ENCODE measurements at regions not wholly inside any gene's neighbourhood (a gene's known extent, or its start where the extent isn't known, plus 50 kb on each side); places are given as distances from the start of the nearest gene placed in this dataset.

- TF ChIP-seq CTCF (IDR thresholded peaks at IDR 0.05) (no peak), POLR2A (IDR thresholded peaks at IDR 0.05) (no peak)
- intact Hi-C loops (cut with DNase I; ENCODE audit: low total_unique reads), result no loop called here
- no peak overlapping the region for H3K4me3 ChIP-seq (ENCODE audit: low read depth, poor library complexity, severe bottlenecking)
- 77 to 85% methylated on average over 23 of the region's 23 CpGs for WGBS, 2 donors
- DNase-seq (ENCODE audit: low spot score in 2 of 2), result no peak
Measured at GRCh38 chr1:5753549-5754421, 238.4 kb downstream of the NPHP4 start.

- intact Hi-C loops (cut with DNase I; ENCODE audit: low total_unique reads), result no loop called here
- DNase-seq (ENCODE audit: low spot score in 2 of 2), result no peak
- no peak overlapping the region for H3K4me3 ChIP-seq (ENCODE audit: low read depth, poor library complexity, severe bottlenecking)
- TF ChIP-seq POLR2A (IDR thresholded peaks at IDR 0.05) (no peak), CTCF (IDR thresholded peaks at IDR 0.05) (no peak)
- 72 to 81% methylated on average over 15 of the region's 15 CpGs for WGBS, 2 donors
Measured at GRCh38 chr1:5752746-5753548, 239.3 kb downstream of the NPHP4 start.

- H3K4me3 ChIP-seq (ENCODE audit: low read depth, poor library complexity, severe bottlenecking), result no peak overlapping the region
- no peak for TF ChIP-seq POLR2A (IDR thresholded peaks at IDR 0.05)
- TF ChIP-seq CTCF (IDR thresholded peaks at IDR 0.05), result no peak
- DNase-seq (ENCODE audit: low spot score in 2 of 2), result no peak
- 73 to 76% methylated on average over 14 of the region's 14 CpGs for WGBS, 2 donors
- intact Hi-C loops (cut with DNase I; ENCODE audit: low total_unique reads), result no loop called here
Measured at GRCh38 chr1:5751833-5752745, 240.1 kb downstream of the NPHP4 start.

GRCh38 chr1:5751163-5751540 lies 241.1 kb downstream of the NPHP4 start:
- no peak overlapping the region for H3K4me3 ChIP-seq (ENCODE audit: low read depth, poor library complexity, severe bottlenecking)
- intact Hi-C loops (cut with DNase I; ENCODE audit: low total_unique reads), result no loop called here
- no peak for DNase-seq (ENCODE audit: low spot score in 2 of 2)
- WGBS, 2 donors, result 78 to 82% methylated on average over 11 of the region's 11 CpGs
- no peak for TF ChIP-seq POLR2A (IDR thresholded peaks at IDR 0.05)
- no peak for TF ChIP-seq CTCF (IDR thresholded peaks at IDR 0.05)

Measured in lower leg skin (tissue), 4 donors.